ENCODE measurements at regions not wholly inside any gene's neighbourhood (a gene's known extent, or its start where the extent isn't known, plus 50 kb on each side); places are given as distances from the start of the nearest gene placed in this dataset.
"Not testable (repeated sequence)": the region's sequence is repeated elsewhere in the genome, so short reads cannot be mapped to it uniquely, and the experiment has no call there.

DNA sequence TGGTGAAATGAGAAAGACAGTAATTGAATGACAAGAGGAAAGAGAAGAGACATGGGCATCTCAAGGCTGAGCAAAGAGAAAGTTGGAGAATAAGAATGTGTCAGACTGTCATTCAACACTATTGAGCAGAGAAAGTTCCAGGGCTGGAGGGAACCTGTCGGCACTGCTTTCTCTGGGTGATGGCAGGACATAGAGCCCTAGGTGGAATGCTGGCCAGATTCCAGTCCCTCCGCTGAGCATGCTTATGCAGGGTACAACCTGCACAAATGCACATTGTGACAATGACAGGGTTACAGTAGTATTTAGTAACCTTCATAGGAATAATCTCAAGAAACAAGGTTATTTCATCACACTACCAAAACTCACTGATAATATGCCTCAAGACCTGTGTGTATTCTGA lies 582.8 kb downstream of the ADCYAP1 start:
- no peak for DNase-seq (ENCODE audit: low read depth in 2 of 2)

DNA sequence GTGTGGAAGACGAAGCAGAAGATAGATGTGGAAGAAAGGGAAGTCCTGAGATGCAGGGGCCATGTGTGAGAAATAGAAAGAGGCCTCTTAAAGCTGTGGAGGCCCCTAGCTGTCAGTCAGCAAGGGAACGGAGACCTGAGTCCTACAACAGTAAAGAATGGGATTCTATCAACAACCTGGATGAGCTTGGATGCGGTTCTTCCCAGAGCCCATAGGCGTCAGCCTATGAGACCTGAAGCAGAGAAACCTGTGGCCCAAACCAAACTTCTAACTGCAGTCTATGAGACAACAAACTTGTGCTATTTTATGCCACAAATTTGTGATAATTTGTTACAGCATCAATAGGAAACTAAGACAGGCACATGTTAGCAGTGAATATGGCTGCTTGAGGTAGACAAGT lies 583.7 kb downstream of the ADCYAP1 start:
- DNase-seq (ENCODE audit: low read depth in 2 of 2), result no peak

DNA sequence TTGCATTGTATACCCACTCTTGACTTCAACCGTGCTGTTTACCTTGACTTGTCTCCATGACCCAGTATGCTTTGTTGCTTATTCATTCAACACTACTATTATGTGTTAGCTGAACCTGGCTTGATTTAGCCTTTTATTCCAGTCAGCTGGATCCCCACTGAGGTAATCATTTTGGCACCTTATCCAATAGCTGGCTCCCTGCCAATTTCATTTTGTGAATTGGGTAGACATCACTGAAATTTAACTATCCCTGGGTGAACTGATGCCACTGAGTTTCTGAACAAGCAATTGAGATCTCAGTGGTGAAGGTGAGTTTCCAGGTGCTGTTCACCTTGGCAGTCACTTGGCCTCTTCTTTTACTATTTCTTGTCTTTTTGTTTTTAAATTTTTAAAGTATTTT lies 584.3 kb downstream of the ADCYAP1 start:
- no peak for DNase-seq (ENCODE audit: low read depth in 2 of 2)

DNA sequence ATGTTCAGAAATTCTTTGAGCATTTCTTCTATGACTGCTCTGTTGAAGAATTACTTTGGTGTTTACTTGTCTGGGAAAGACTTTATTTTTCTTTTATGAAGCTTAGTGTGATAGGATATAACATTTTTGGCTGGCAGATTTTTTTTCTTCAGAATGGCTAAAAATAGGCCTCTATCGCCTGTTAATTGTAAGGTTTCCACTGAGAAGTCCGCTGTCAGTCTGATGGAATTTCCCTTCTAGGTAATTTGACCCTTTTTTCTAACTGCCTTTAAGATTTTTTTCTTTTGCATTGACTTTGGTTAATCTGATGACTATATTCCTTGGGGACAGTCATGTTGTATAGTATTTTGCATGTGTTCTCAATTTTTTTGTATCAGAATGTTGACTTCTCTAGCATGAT lies 590.7 kb downstream of the ADCYAP1 start:
- no peak for DNase-seq (ENCODE audit: low read depth in 2 of 2)

DNA sequence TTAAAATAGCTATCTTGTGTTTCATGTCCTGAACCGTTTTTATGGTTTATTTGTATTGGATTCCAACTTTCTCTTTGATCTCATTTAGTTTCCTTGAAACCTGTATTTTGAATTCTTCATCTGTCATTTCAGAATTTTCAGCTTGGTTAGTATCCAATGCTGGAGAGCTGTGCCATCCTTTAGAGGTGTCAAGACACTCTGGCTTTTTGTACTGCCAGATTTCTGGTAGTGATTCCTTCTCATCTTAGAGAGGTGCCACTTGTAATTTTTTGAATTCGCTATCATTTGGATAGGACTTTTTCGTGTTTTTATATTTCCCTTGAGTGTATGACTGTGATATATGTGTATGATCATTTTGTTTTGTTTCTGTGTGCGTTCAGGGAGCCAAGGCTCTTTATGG lies 591.4 kb downstream of the ADCYAP1 start:
- no peak for DNase-seq (ENCODE audit: low read depth in 2 of 2)

DNA sequence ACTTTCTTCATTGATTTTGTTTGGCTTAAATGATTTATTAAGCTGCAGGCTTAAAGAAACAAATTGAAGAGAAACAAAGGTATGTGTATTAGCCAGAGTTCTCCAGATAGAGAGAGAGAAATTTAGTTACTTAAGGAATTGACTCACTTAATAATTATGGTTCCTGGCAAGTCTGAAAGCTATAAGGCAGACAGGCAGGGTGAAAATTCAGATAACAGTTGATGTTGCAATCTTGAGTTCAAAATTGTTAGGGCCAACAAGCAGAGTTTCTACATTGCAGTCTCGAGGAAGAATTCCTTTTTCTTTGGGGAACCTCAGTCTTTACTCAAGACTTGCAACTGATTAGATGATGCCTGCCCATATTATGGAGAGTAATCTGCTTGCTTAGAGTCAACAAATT lies 593.5 kb downstream of the ADCYAP1 start:
- DNase-seq (ENCODE audit: low read depth in 2 of 2), result no peak

DNA sequence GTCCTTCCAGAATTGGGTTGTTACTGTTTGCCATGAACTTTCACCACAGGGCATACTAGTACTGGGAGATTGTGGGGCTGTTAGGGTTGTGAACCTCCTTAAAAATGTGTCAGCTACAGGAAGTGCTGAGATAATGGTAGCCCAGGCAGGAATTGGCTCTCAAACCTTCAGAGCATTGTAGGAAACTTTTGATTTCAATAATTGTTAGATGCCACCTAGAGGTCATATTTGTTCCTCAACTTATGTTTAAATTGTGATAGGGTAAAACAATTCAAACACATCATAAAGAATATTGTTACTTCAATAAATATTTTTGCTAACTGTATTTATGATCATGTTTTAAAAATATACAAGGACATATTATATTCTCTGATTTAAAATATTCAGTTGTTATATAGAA lies 594.6 kb downstream of the ADCYAP1 start:
- no peak for DNase-seq (ENCODE audit: low read depth in 2 of 2)

DNA sequence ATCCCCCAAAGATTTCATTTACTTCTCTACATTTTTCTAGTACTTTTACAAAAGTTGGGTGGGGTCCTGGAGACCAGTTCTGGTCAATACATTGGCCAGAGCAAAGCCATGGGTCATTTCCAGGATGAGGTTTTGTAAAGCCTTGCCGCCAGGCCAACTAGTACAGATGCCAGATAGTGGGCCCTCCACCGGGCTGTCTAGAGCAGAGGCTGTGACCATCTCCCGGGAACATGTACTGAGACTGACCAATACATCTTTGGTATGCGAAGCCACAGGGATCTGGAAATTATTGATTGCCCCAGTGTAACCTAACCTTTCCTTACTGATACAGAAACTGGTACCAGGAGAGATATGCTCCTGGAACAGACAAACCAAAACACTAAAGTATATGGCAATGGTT lies 599.2 kb downstream of the ADCYAP1 start:
- DNase-seq (ENCODE audit: low read depth in 2 of 2), result no peak

DNA sequence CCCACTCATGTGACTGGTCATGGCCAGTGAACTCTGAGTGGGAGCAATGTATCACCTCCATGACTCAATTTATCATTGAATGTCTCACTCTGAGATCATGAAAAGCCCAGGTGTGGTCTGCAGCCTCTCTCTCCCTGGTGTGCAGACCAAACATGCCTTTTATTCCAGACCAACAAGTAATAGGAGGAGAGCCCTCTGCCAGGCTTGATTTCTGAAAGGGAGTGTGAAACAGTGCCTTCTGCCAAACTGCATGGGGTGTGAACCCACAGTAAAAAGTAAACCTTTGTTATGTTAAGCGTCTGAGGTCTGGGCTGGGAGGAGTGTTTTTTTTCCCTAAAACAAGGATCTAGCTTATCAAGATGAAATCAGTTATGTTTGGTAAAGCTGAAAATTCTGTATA lies 601.2 kb downstream of the ADCYAP1 start:
- no peak for DNase-seq (ENCODE audit: low read depth in 2 of 2)

DNA sequence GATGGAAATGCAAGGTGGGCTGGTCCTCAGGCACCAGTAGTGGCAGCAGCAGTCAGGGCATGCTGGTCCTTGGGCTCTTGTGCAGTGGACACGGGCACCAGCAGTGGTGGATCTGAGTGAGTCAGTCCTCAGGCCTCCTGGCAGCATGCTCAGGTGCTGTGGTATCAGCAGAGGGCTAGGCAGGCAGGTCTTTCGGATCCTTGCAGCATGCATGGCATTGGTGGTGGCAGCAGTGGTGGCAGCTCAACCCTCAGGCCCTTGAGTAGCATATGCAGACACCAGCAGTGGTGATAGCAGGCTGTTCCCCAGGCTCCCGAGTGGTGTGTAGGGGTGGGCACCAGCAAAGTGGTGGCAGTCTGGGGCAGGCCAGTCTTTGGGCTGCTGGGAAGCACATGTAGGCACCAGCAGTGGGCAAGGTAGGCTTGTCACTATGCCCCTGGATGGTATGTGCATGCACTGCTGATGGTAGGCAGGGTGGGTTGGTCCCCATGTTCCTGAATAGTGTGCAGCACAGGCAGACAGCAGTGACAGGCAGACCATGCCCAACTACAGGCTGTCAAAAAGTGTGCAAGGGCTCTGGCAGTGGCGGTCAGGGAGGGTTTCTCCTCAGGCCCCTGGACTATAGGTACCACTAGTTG lies 606.0 kb downstream of the ADCYAP1 start:
- no peak for DNase-seq (ENCODE audit: low read depth in 2 of 2)

DNA sequence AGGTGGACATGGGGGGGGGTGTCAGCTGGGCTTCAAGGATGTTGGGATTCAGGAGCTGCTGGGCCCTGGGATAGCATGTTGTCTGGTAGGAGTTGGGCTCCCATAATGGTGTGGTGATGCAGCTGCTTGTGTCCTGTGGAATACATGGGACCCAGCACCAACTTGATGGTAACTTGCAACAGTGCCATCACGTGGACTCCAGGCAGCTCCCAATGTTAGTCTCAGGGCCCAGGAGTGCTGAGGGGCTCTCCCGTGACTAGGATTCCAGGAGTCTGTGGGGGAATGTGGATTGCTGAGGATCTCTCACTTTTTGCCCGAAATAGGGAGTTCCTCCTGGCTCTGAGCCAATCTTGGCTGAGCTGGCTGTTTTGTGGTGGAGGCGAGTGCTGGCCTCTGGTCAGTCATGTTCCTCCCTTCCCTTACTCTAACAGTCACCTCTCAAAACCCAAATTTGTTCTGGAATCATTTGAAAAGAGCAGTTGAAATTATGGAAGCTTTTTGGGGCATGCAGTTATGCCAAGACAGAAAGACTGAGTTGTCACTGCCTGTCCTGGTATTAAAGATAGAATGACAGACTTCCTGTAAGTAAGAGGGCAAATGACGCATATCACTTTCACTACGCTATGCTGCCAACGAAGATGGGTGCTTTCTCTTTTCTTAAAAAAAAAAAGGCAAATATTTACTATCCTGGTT lies 607.1 kb downstream of the ADCYAP1 start:
- DNase-seq (ENCODE audit: low read depth in 2 of 2), result no peak

DNA sequence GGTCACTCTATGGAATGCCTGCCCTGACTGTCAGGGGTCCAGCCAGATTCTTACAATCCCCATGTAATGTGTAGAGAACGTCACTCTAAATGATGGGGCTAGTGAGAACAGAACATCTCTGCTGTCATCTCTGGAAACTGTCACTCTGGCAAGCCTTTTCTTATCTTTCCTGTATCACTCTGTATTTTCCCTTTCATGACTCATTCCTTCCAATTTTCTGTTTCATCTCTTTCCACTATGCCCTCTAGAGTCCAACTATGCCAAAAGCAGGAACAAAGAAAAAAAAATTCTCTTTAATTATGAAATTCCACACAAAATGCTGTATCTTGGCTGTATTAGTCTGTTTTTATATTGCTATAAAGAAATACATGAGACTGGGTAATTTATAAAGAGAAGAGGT lies 608.8 kb downstream of the ADCYAP1 start:
- DNase-seq (ENCODE audit: low read depth in 2 of 2), result no peak

DNA sequence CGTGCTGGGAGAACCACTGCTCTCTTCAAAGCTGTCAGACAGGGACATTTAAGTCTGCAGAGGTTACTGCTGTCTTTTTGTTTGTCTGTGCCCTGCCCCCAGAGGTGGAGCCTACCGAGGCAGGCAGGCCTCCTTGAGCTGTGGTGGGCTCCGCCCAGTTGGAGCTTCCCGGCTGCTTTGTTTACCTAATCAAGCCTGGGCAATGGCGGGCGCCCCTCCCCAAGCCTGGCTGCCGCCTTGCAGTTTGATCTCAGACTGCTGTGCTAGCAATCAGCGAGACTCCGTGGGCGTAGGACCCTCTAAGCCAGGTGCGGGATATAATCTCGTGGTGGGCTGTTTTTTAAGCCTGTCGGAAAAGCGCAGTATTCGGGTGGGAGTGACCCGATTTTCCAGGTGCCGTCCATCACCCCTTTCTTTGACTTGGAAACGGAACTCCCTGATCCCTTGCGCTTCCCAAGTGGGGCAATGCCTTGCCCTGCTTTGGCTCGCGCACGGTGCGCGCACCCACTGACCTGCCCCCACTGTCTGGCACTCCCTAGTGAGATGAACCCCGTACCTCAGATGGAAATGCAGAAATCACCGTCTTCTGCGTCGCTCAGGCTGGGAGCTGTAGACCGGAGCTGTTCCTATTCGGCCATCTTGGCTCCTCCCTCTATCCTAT lies 617.0 kb downstream of the ADCYAP1 start:
- DNase-seq (ENCODE audit: low read depth in 2 of 2), result not testable (repeated sequence)

DNA sequence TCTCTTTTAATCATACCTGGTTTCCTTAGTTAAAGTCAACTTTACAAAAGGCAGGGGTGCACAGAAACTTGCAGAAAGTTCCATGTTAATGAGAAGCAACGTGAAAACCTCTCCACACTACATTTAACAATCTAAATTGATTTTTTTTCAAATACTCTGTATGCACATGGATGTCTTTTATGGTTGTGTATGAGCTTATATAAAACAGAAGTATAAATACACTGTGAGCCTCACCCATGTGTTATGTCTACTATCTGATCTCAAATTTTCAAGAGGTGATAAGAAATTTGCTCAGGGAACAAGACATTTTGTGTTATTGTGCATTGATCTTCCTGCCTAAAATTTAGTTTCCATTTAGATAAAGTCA lies 617.6 kb downstream of the ADCYAP1 start:
- no peak for DNase-seq (ENCODE audit: low read depth in 2 of 2)

DNA sequence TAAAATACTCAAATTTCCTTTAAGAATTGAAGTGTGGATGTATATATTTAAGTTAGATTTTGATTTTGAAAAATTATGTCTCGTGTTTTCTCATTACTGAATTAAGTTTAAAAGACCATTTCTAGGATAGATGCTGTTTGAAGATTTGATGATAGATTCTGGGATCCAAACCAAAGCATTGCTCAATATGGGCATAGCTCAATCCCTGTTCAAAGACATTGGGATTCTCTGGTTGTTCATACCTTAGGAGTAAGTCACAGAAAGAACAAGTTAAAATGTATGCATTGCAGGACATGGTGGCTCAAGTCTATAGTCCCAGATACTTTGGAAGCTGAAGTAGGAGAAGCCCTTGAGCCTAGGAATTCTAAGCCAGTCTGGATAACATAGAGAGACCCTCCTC lies 622.3 kb downstream of the ADCYAP1 start:
- no peak for DNase-seq (ENCODE audit: low read depth in 2 of 2)

DNA sequence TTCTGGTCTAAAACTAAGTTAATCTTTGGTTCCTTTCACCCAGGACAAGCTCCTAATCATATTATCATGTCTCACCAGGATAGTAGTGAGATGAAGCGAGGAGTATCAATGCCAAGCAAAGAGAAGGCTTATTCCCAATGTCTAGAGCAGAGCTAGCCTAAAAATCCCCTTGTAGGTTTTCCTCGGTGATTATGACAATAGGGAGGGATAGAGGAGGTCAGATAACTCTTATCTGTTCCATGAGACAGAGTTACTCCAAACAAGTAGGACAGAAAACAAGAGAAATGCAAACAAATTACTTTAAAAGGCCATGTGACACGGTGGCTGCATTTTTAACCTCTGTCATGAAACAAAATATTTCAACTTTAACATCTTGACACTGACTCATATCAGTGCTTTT lies 623.1 kb downstream of the ADCYAP1 start:
- DNase-seq (ENCODE audit: low read depth in 2 of 2), result no peak

DNA sequence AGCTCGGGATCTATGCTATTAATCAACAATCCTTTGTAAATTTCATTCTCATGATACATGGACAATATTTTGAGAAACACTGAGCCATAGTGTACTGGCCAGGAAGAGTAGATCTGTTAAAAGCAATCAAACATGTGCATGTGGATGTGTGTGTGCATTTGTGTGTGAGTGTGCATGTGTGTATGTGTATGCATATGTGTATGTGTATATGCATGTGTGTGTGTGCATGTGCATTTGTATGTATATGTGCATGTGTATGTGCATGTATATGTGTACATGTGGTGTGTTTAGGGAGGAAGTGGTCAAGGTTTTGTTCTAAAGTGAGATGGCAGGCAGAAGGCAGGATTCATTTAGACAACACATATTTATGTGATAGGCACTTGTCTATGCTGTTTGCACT lies 623.8 kb downstream of the ADCYAP1 start:
- DNase-seq (ENCODE audit: low read depth in 2 of 2), result no peak

DNA sequence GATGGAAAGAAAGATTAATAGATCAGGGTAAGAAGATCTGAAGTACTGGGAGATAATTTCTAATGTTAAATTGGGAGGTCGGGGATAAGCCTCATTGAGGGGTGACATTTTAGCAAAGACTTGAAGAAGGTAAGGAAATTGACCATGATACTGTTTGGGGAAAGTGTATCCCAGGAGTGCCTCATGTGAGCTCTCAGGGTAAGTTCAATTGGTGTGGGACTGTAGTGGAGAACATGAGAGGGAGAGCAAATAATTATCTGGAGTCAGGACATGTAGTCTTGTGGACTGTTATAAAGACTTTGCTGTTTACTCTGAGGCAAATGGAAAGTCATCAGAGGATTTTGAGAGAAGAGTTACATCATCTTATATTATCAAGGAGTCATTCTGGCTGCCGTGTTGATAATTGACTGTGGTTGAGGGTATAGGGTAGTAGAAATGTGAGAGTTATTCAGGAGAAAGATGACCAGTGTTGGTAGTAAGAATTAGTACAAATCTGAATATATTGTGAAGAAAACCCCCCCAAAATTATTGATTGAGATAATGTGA lies 624.4 kb downstream of the ADCYAP1 start:
- no peak for DNase-seq (ENCODE audit: low read depth in 2 of 2)

DNA sequence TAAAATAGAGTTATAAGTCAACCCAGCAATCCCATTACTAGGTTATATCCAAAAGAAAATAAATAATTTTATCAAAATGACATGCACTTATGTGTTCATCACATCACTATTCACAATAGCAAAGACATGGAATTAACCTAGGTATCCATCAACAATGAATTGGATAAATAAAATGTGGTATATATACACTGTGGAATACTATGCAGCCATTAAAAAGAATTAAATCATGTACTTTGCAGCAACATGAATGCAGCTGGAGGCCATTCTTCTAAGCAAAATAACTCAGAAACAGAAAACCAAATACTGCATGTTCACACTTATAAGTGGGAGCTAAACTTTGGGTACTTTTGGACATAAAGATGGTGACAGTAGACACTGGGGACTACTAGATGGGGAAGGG lies 626.0 kb downstream of the ADCYAP1 start:
- no peak for DNase-seq (ENCODE audit: low read depth in 2 of 2)

DNA sequence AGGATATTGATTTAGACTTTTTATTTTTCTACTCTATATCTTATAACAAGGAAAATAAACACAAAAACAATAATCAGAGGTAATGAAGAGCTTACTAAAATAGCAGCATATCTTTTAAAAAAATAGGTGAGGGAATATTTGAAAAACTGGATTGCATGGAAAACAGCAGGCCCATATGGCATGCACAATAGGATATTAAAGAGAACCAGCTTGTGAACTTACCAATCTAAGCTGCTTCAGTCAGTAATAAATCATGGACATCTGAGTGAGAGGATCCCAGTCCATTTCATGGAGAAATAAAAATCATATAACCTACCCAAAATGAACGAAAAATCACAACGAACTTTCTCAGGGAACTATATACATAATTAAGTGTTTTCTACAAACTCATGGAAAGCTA lies 634.6 kb downstream of the ADCYAP1 start:
- DNase-seq (ENCODE audit: low read depth in 2 of 2), result no peak

DNA sequence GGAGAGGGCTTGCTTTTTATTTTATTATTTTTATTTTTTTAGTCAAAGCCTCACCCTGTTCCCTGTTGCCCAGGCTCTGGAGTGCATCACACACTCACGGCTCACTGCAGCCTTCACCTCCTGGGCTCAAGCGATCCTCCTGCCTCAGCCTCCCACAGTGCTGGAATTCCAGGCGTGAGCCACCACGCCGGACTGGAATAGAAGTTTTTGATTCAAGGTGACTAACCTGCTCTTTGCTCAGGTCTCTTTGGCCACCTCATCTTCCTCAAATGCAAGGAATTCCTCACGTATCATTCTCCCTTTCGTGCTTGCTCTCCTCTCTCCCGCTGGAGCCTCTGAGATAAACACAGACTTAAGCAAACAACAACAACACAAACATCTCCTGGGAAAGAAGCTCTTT lies 636.8 kb downstream of the ADCYAP1 start:
- no peak for DNase-seq (ENCODE audit: low read depth in 2 of 2)

DNA sequence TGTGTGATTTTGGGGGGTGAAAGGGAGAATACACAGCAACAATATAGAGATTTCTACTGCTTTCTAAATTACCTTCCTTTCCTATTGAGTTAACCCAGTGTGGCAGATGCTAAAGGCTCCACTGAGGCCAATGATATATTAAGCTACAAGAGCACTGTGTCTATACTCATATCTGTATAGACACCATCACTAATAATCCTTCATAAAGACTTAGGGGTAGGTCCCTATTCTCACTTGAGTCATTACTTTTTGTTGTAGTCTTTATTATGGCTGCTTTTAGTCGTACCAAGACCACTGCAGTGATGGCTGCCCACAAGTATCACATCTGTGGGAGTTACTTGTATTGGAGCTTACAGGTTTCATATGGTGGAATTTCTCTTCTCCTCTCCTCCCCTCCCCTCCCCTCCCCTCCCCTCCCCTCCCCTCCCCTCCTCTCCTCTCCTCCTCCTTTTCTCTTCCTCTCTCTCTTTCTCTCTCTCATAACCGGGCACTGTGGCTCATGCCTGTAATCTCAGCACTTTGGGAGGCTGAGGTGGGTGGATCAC lies 637.6 kb downstream of the ADCYAP1 start:
- DNase-seq (ENCODE audit: low read depth in 2 of 2), result no peak

DNA sequence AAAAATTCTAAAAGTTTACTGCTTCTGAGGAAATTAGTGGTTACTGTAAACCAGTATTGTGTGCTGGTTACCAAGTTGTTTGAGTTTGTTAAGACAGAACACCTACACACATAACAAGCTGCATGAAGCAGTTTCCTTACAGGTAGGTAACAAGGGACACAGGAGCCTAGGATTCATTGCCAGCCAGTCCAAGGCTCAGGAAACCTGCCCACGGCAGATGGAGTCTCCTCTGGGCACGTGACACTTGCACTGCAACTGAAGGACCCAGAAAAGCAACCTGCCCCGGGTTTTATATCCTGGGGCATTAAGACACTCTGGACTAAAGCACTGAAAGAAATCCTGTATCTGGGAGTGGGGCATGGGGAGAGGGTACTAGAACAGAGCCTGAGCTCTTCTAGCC lies 639.3 kb downstream of the ADCYAP1 start:
- no peak for DNase-seq (ENCODE audit: low read depth in 2 of 2)

Data from stimulated activated CD4-positive, alpha-beta T cell treated with anti-CD3 and anti-CD28 coated beads, Interleukin-12 subunit alpha, Interleukin-12 subunit beta, amount 100 ng/mL, for 24 hours (primary cell).